Neuron (in vitro differentiated cells): ENCODE measurements at regions not wholly inside any gene's neighbourhood (a gene's known extent, or its start where the extent isn't known, plus 50 kb on each side); places are given as distances from the start of the nearest gene placed in this dataset.
"Not testable (repeated sequence)": the region's sequence is repeated elsewhere in the genome, so short reads cannot be mapped to it uniquely, and the experiment has no call there.

Experiments used
- H2AFZ ChIP-seq: one replicate; pipeline ENCODE4 v1.6.1; 2013; ENCODE audit warnings: low read depth, mild to moderate bottlenecking, inconsistent platforms, low read length, moderate library complexity
- H3K27me3 ChIP-seq: one replicate; pipeline ENCODE4 v1.6.1; 2013; ENCODE audit warnings: low read length; ENCODE audit not compliant: insufficient read depth
- H3K36me3 ChIP-seq: one replicate; pipeline ENCODE4 v1.6.1; 2013; ENCODE audit warnings: low read length; ENCODE audit not compliant: insufficient read depth
- H3K4me1 ChIP-seq: one replicate; pipeline ENCODE4 v1.6.1; 2013; ENCODE audit warnings: low read length; ENCODE audit not compliant: insufficient read depth
- H3K4me3 ChIP-seq: 2 replicates; pipeline ENCODE4 v1.5.1; 2013; ENCODE audit warnings: mild to moderate bottlenecking, low read length, moderate library complexity
- H3K9me3 ChIP-seq: one replicate; pipeline ENCODE4 v1.6.1; 2013; ENCODE audit warnings: low read length

- Histone ChIP-seq H3K4me3 (no peak overlapping the region), H3K27me3 (no peaks in the 10 kb centered on the region), H3K4me1 (no peaks in the 10 kb centered on the region), H3K9me3 (peaks cover 2% of the 10 kb centered on the region), H3K36me3 (no peaks in the 10 kb centered on the region), H2AFZ (peak overlapping the region; percentile 16)
These were observed 443.9 kb upstream of the SLC10A2 start for GRCh38 chr13:103510007-103510535.

DNA sequence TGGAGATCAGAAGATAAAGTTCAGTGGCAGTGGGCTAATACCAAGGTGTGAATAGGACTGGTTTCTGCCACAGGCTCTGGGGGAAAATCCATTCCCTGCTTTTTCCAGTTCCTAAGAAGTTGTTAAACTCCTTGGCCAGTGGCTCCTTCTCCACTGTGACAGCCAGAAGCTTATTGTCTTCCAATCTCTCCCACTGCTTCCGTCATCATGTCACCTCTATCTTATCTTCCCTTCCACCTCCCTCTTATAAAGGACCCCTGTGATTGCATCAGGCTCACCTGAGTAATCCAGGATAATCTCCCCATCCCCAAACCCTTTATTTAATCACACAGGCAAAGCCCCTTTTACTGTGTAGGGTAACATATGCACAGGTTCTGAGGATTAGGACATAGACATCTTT lies 431.2 kb upstream of the SLC10A2 start:
- H2AFZ ChIP-seq, result no peak overlapping the region
- no peaks in the 10 kb centered on the region for H3K4me1 ChIP-seq
- no peaks in the 10 kb centered on the region for H3K9me3 ChIP-seq
- H3K27me3 ChIP-seq, result no peaks in the 10 kb centered on the region
- no peak overlapping the region for H3K4me3 ChIP-seq
- H3K36me3 ChIP-seq, result no peaks in the 10 kb centered on the region

GRCh38 chr13:103487841-103488240 lies 421.6 kb upstream of the SLC10A2 start:
- H3K36me3 ChIP-seq, result no peaks in the 10 kb centered on the region
- no peak overlapping the region for H2AFZ ChIP-seq
- H3K27me3 ChIP-seq, result no peaks in the 10 kb centered on the region
- H3K4me1 ChIP-seq, result no peaks in the 10 kb centered on the region
- H3K4me3 ChIP-seq, result no peak overlapping the region
- no peaks in the 10 kb centered on the region for H3K9me3 ChIP-seq

DNA sequence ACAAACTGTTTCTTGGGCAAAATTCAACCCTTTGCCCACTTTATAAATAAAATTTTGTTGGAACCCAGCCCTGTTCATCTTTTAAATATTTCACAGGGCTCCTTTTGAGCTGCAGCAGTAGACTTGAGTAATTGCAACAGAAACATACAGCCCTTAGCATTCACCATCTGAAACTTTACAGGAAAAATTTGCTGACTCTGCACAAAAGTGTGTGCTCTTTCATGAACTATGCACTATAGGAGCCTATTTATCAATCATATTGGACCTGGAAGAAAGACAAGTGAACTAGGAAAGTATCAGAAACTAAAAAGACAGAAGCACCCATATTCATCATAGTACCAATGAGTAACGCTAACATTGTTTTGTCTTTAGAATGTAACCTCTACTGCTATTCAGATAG lies 406.9 kb upstream of the SLC10A2 start:
- no peak overlapping the region for H2AFZ ChIP-seq
- no peaks in the 10 kb centered on the region for H3K27me3 ChIP-seq
- no peaks in the 10 kb centered on the region for H3K9me3 ChIP-seq
- H3K4me3 ChIP-seq, result no peak overlapping the region
- H3K36me3 ChIP-seq, result no peaks in the 10 kb centered on the region
- no peaks in the 10 kb centered on the region for H3K4me1 ChIP-seq

- no peaks in the 10 kb centered on the region for H3K4me1 ChIP-seq
- H2AFZ ChIP-seq, result no peak overlapping the region
- H3K4me3 ChIP-seq, result no peak overlapping the region
- no peaks in the 10 kb centered on the region for H3K27me3 ChIP-seq
- no peaks in the 10 kb centered on the region for H3K36me3 ChIP-seq
- H3K9me3 ChIP-seq, result no peaks in the 10 kb centered on the region
These were observed 405.7 kb upstream of the SLC10A2 start for GRCh38 chr13:103471896-103472295.

GRCh38 chr13:103469771-103470170 lies 403.6 kb upstream of the SLC10A2 start:
- Histone ChIP-seq H3K9me3 (no peaks in the 10 kb centered on the region), H3K4me1 (no peaks in the 10 kb centered on the region), H2AFZ (no peak overlapping the region), H3K4me3 (no peak overlapping the region), H3K36me3 (no peaks in the 10 kb centered on the region), H3K27me3 (no peaks in the 10 kb centered on the region)

DNA sequence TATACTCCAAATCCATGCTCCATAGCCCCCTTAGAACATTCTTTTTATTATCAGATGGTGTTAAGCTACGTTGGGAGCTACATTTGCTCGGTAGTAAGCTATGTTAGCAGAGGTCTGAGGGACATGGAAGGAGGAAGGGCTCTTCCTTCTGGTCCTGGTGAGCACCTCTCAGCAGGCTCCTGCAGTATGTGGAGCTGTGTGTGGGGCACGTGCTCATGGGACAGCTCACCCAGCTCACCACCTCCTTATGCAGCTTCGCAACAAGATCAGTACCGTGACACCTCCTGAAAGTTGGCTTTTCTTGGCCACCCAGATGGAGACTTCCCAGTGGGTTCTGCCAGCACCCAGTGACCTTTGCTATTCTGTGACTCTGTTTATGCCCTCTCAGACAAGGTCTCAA lies 400.5 kb upstream of the SLC10A2 start:
- no peaks in the 10 kb centered on the region for H3K9me3 ChIP-seq
- H3K27me3 ChIP-seq, result no peaks in the 10 kb centered on the region
- no peaks in the 10 kb centered on the region for H3K4me1 ChIP-seq
- H3K36me3 ChIP-seq, result no peaks in the 10 kb centered on the region
- no peak overlapping the region for H2AFZ ChIP-seq
- H3K4me3 ChIP-seq, result no peak overlapping the region

DNA sequence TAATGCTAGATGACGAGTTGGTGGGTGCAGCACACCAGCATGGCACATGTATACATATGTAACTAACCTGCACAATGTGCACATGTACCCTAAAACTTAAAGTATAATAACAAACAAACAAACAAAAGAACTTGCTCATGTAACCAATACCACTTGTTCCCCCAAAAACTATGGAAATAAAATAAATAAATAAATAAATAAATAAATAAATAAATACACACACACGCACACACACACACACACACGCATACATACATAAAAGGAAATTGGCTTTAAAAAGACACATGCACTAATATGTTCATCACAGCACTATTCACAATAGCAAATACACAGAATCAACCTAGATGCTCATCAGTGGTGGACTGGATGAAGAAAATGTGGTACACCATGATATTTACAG lies 394.0 kb upstream of the SLC10A2 start:
- H2AFZ ChIP-seq, H3K4me3 ChIP-seq, H3K27me3 ChIP-seq, H3K4me1 ChIP-seq, H3K9me3 ChIP-seq, H3K36me3 ChIP-seq: not testable (repeated sequence)

DNA sequence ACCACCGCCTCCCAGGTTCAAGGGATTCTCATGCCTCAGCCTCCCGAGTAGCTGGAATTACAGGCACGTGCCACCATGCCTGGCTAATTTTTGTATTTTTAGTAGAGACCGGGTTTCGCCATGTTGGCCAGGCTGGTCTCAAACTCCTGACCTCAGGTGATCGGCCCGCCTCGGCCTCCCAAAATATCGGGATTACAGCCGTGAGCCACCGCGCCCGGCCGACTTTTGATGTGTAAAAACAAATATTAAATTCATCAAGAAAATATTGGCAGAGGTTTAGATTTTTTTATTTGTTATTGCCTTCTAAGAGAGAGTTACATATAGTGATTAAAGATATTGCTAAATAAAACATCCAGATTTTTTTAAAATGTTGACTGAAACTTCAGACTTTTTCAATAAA lies 390.8 kb upstream of the SLC10A2 start:
- not testable (repeated sequence) for H2AFZ ChIP-seq, H3K4me3 ChIP-seq, H3K4me1 ChIP-seq, H3K9me3 ChIP-seq, H3K27me3 ChIP-seq, H3K36me3 ChIP-seq

DNA sequence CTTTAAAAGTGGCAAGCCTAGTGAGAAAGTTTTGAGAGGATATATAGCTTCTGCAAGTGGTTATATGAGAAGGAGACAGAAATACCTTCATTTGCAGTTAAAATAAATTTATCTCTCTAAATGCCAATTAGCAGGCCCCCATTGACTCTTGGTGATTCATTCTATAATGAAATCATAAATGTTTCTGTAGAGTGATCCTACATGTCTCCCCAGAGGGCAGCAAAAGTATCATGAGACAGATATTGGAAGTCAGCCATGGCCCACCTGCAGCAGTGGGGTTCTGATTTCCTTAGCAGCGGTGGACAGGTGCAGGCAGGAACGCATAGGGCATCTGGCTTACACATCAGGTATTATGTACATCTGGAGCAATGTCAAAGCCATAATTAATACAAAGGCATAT lies 385.4 kb upstream of the SLC10A2 start:
- no peaks in the 10 kb centered on the region for H3K36me3 ChIP-seq
- H2AFZ ChIP-seq, result no peak overlapping the region
- no peaks in the 10 kb centered on the region for H3K9me3 ChIP-seq
- H3K4me3 ChIP-seq, result no peak overlapping the region
- no peaks in the 10 kb centered on the region for H3K4me1 ChIP-seq
- no peaks in the 10 kb centered on the region for H3K27me3 ChIP-seq

DNA sequence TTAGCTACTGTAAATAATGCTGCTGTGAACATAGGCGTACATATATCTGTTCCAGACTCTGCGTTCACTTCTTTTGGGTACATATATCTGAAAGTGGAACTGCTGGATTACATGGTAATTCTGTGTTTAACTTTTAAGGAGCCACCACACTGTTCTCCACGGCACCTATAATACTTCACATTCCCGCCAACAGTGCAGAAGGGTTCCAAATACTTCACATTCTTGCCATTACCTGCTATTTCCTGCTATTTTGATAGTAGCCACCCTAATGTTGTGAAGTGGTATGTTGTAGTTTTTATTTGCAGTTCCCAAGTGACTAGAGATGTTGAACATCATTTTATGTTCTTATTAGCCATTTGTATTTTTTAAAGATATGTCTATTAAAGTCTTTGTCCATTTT lies 377.4 kb upstream of the SLC10A2 start:
- Histone ChIP-seq H3K36me3 (no peaks in the 10 kb centered on the region), H3K27me3 (no peaks in the 10 kb centered on the region), H2AFZ (no peak overlapping the region), H3K4me1 (no peaks in the 10 kb centered on the region), H3K9me3 (no peaks in the 10 kb centered on the region), H3K4me3 (no peak overlapping the region)

DNA sequence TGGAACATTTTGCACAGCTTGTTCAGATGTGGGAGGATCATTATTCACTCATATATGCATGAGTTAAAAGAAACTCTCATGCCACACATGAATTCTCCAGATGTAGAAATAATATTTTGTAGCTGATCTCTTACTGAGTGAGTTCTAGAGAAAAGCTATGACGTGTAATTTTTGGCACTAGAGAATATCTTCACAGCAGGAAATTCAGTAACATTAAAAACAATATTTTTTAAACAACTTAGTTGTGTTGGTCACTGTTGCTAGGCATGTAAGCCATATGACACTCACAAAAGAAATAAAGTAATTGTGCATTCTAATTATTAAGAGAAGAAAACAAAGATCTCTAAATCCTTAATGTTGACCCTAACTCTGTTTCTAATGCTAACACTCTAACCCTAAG lies 371.4 kb upstream of the SLC10A2 start:
- H3K4me1 ChIP-seq, result no peaks in the 10 kb centered on the region
- H2AFZ ChIP-seq, result no peak overlapping the region
- H3K4me3 ChIP-seq, result no peak overlapping the region
- no peaks in the 10 kb centered on the region for H3K9me3 ChIP-seq
- H3K36me3 ChIP-seq, result no peaks in the 10 kb centered on the region
- no peaks in the 10 kb centered on the region for H3K27me3 ChIP-seq

- no peak overlapping the region for H2AFZ ChIP-seq
- no peaks in the 10 kb centered on the region for H3K9me3 ChIP-seq
- no peak overlapping the region for H3K4me3 ChIP-seq
- no peaks in the 10 kb centered on the region for H3K27me3 ChIP-seq
- H3K4me1 ChIP-seq, result peaks cover 12% of the 10 kb centered on the region
- H3K36me3 ChIP-seq, result no peaks in the 10 kb centered on the region
These were observed 369.9 kb upstream of the SLC10A2 start for GRCh38 chr13:103436057-103436654.

GRCh38 chr13:103431856-103432255 lies 365.6 kb upstream of the SLC10A2 start:
- H2AFZ ChIP-seq, result no peak overlapping the region
- no peak overlapping the region for H3K4me3 ChIP-seq
- H3K4me1 ChIP-seq, result peaks cover 20% of the 10 kb centered on the region
- H3K27me3 ChIP-seq, result no peaks in the 10 kb centered on the region
- H3K36me3 ChIP-seq, result no peaks in the 10 kb centered on the region
- H3K9me3 ChIP-seq, result peaks cover 2% of the 10 kb centered on the region
